ENCODE measurements at regions not wholly inside any gene's neighbourhood (a gene's known extent, or its start where the extent isn't known, plus 50 kb on each side); places are given as distances from the start of the nearest gene placed in this dataset.

DNA sequence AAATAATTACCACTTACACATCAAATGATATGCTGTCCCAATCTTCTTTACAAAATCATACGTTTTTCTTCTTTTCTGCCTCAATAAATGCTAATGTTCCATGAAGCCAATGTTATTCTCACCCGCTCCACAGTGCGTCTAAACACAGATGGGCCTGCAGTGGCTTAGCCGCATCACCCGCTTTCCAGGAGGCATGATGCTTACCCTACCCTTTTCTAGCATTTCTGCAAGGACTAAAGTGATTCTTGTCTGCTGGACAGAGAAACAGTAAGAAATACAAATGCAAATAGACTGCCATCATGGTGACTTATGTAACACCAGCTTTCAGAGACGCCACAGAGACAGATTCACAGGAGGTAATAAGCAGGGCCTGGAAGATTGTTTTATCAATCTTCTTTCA, 104.4 kb downstream of the RNASET2 start:
- TF ChIP-seq, protein P1, sequence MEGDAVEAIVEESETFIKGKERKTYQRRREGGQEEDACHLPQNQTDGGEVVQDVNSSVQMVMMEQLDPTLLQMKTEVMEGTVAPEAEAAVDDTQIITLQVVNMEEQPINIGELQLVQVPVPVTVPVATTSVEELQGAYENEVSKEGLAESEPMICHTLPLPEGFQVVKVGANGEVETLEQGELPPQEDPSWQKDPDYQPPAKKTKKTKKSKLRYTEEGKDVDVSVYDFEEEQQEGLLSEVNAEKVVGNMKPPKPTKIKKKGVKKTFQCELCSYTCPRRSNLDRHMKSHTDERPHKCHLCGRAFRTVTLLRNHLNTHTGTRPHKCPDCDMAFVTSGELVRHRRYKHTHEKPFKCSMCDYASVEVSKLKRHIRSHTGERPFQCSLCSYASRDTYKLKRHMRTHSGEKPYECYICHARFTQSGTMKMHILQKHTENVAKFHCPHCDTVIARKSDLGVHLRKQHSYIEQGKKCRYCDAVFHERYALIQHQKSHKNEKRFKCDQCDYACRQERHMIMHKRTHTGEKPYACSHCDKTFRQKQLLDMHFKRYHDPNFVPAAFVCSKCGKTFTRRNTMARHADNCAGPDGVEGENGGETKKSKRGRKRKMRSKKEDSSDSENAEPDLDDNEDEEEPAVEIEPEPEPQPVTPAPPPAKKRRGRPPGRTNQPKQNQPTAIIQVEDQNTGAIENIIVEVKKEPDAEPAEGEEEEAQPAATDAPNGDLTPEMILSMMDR (IDR thresholded peaks at IDR 0.05): no peak
- TF ChIP-seq EZH2 (IDR thresholded peaks at IDR 0.05): no peak

Data from neural progenitor cell (in vitro differentiated cells).